ENCODE measurements at regions not wholly inside any gene's neighbourhood (a gene's known extent, or its start where the extent isn't known, plus 50 kb on each side); places are given as distances from the start of the nearest gene placed in this dataset.

GRCh38 chr6:163952005-163952404, 537.5 kb downstream of the QKI start:
- TF ChIP-seq, protein P1, sequence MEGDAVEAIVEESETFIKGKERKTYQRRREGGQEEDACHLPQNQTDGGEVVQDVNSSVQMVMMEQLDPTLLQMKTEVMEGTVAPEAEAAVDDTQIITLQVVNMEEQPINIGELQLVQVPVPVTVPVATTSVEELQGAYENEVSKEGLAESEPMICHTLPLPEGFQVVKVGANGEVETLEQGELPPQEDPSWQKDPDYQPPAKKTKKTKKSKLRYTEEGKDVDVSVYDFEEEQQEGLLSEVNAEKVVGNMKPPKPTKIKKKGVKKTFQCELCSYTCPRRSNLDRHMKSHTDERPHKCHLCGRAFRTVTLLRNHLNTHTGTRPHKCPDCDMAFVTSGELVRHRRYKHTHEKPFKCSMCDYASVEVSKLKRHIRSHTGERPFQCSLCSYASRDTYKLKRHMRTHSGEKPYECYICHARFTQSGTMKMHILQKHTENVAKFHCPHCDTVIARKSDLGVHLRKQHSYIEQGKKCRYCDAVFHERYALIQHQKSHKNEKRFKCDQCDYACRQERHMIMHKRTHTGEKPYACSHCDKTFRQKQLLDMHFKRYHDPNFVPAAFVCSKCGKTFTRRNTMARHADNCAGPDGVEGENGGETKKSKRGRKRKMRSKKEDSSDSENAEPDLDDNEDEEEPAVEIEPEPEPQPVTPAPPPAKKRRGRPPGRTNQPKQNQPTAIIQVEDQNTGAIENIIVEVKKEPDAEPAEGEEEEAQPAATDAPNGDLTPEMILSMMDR (IDR thresholded peaks at IDR 0.05; ENCODE audit: low read length): no peak
- TF ChIP-seq EZH2 (optimal IDR thresholded peaks at IDR 0.05; ENCODE audit: low read depth, low read length): no peak
- TF ChIP-seq EZH2phosphoT487 (IDR thresholded peaks at IDR 0.05; ENCODE audit: low read length): no peak

Measured in MM.1S (cell line).